ENCODE measurements at regions not wholly inside any gene's neighbourhood (a gene's known extent, or its start where the extent isn't known, plus 50 kb on each side); places are given as distances from the start of the nearest gene placed in this dataset.

- TF ChIP-seq CTCF (IDR thresholded peaks at IDR 0.05) (no peak), ZFX (IDR thresholded peaks at IDR 0.05; ENCODE audit: borderline replicate concordance) (no peak)
Measured at GRCh38 chr2:236916181-236916580, 169.5 kb upstream of the COPS8 start.

All from 22Rv1 (cell line).